ENCODE measurements at regions not wholly inside any gene's neighbourhood (a gene's known extent, or its start where the extent isn't known, plus 50 kb on each side); places are given as distances from the start of the nearest gene placed in this dataset.
"Not testable (repeated sequence)": the region's sequence is repeated elsewhere in the genome, so short reads cannot be mapped to it uniquely, and the experiment has no call there.

GRCh38 chr4:132709056-132709455, 440.0 kb upstream of the PCDH10 start:
- H3K36me3 Mint-ChIP-seq = no peaks in the 10 kb centered on the region
- no peak overlapping the region for H3K4me3 Mint-ChIP-seq
- H3K27ac Mint-ChIP-seq = no peak overlapping the region
- no peaks in the 10 kb centered on the region for H3K9me3 Mint-ChIP-seq
- ATAC-seq (replicated peaks) (no peak), DNase-seq (no peak)
- H3K27me3 Mint-ChIP-seq = no peaks in the 10 kb centered on the region
- no peaks in the 10 kb centered on the region for H3K4me1 Mint-ChIP-seq

- Mint-ChIP-seq H3K27me3 (no peaks in the 10 kb centered on the region), H3K9me3 (no peaks in the 10 kb centered on the region), H3K27ac (no peak overlapping the region), H3K4me1 (no peaks in the 10 kb centered on the region), H3K36me3 (no peaks in the 10 kb centered on the region), H3K4me3 (no peak overlapping the region)
- DNase-seq = no peak
- no peak for ATAC-seq (replicated peaks)
Observed at GRCh38 chr4:132710971-132711370, 438.1 kb upstream of the PCDH10 start.

GRCh38 chr4:132737344-132737743, 411.8 kb upstream of the PCDH10 start:
- DNase-seq = no peak
- no peak for ATAC-seq (replicated peaks)
- no peak overlapping the region for H3K4me3 Mint-ChIP-seq
- no peak overlapping the region for H3K27ac Mint-ChIP-seq
- H3K4me1 Mint-ChIP-seq = no peaks in the 10 kb centered on the region
- peaks cover 2 to 4% of the 10 kb centered on the region in 2 donors for H3K9me3 Mint-ChIP-seq
- no peaks in the 10 kb centered on the region for H3K27me3 Mint-ChIP-seq
- no peaks in the 10 kb centered on the region for H3K36me3 Mint-ChIP-seq

- H3K9me3 Mint-ChIP-seq = peaks cover 0 to 1% of the 10 kb centered on the region in 2 donors
- ATAC-seq (replicated peaks) (no peak), DNase-seq (no peak)
- H3K4me1 Mint-ChIP-seq = no peaks in the 10 kb centered on the region
- H3K36me3 Mint-ChIP-seq = no peaks in the 10 kb centered on the region
- no peaks in the 10 kb centered on the region for H3K27me3 Mint-ChIP-seq
- no peak overlapping the region for H3K4me3 Mint-ChIP-seq
- no peak overlapping the region for H3K27ac Mint-ChIP-seq
Observed at GRCh38 chr4:132759199-132759780, 389.8 kb upstream of the PCDH10 start.

- no peaks in the 10 kb centered on the region for H3K27me3 Mint-ChIP-seq
- H3K4me3 Mint-ChIP-seq = no peak overlapping the region
- H3K9me3 Mint-ChIP-seq = peaks cover 0 to 1% of the 10 kb centered on the region in 2 donors
- ATAC-seq (replicated peaks) = peak; percentile 16 to 20
- H3K4me1 Mint-ChIP-seq = no peaks in the 10 kb centered on the region
- no peak overlapping the region for H3K27ac Mint-ChIP-seq
- no peaks in the 10 kb centered on the region for H3K36me3 Mint-ChIP-seq
- no peak for DNase-seq
Observed at GRCh38 chr4:132763465-132763864, 385.6 kb upstream of the PCDH10 start.

- Mint-ChIP-seq H3K4me1 (no peaks in the 10 kb centered on the region), H3K27me3 (no peaks in the 10 kb centered on the region), H3K9me3 (peaks cover 0 to 1% of the 10 kb centered on the region in 2 donors), H3K27ac (no peak overlapping the region), H3K36me3 (no peaks in the 10 kb centered on the region), H3K4me3 (no peak overlapping the region)
- no peak for ATAC-seq (replicated peaks)
- DNase-seq = no peak
Observed at GRCh38 chr4:132767901-132768300, 381.2 kb upstream of the PCDH10 start.

- no peaks in the 10 kb centered on the region for H3K4me1 Mint-ChIP-seq
- no peak overlapping the region for H3K4me3 Mint-ChIP-seq
- ATAC-seq (replicated peaks) = no peak
- H3K36me3 Mint-ChIP-seq = no peaks in the 10 kb centered on the region
- H3K27ac Mint-ChIP-seq = no peak overlapping the region
- no peaks in the 10 kb centered on the region for H3K9me3 Mint-ChIP-seq
- H3K27me3 Mint-ChIP-seq = no peaks in the 10 kb centered on the region
- no peak for DNase-seq
Observed at GRCh38 chr4:132770776-132771175, 378.3 kb upstream of the PCDH10 start.

GRCh38 chr4:132792310-132792709, 356.8 kb upstream of the PCDH10 start:
- DNase-seq (no peak), ATAC-seq (replicated peaks) (no peak)
- Mint-ChIP-seq H3K27ac (no peak overlapping the region), H3K9me3 (no peaks in the 10 kb centered on the region), H3K4me1 (no peaks in the 10 kb centered on the region), H3K4me3 (no peak overlapping the region), H3K27me3 (no peaks in the 10 kb centered on the region), H3K36me3 (no peaks in the 10 kb centered on the region)

GRCh38 chr4:132797856-132798255, 351.2 kb upstream of the PCDH10 start:
- H3K36me3 Mint-ChIP-seq = no peaks in the 10 kb centered on the region

GRCh38 chr4:132809298-132810032, 339.6 kb upstream of the PCDH10 start:
- Mint-ChIP-seq H3K27ac (no peak overlapping the region), H3K4me1 (no peaks in the 10 kb centered on the region), H3K36me3 (no peaks in the 10 kb centered on the region), H3K27me3 (no peaks in the 10 kb centered on the region), H3K9me3 (peaks cover 0 to 4% of the 10 kb centered on the region in 2 donors), H3K4me3 (no peak overlapping the region)
- no peak for ATAC-seq (replicated peaks)
- DNase-seq = no peak

More at GRCh38 chr4:132797856-132798255, 351.2 kb upstream of the PCDH10 start:
- Mint-ChIP-seq H3K4me1 (no peaks in the 10 kb centered on the region), H3K4me3 (no peak overlapping the region), H3K27me3 (no peaks in the 10 kb centered on the region), H3K27ac (no peak overlapping the region), H3K9me3 (peaks cover 0 to 2% of the 10 kb centered on the region in 2 donors)
- ATAC-seq (replicated peaks) (no peak), DNase-seq (no peak)

- H3K4me1 Mint-ChIP-seq; H3K4me3 Mint-ChIP-seq; DNase-seq; H3K27me3 Mint-ChIP-seq; H3K36me3 Mint-ChIP-seq; H3K9me3 Mint-ChIP-seq; ATAC-seq (replicated peaks); H3K27ac Mint-ChIP-seq: not testable (repeated sequence)
Observed at GRCh38 chr4:132813061-132813460, 336.0 kb upstream of the PCDH10 start.

GRCh38 chr4:132818091-132818490, 331.0 kb upstream of the PCDH10 start:
- H3K9me3 Mint-ChIP-seq = no peaks in the 10 kb centered on the region
- ATAC-seq (replicated peaks) (no peak), DNase-seq (no peak)
- no peaks in the 10 kb centered on the region for H3K4me1 Mint-ChIP-seq
- no peak overlapping the region for H3K27ac Mint-ChIP-seq
- H3K36me3 Mint-ChIP-seq = no peaks in the 10 kb centered on the region
- H3K4me3 Mint-ChIP-seq = no peak overlapping the region
- H3K27me3 Mint-ChIP-seq = no peaks in the 10 kb centered on the region

- Mint-ChIP-seq H3K4me1 (no peaks in the 10 kb centered on the region), H3K4me3 (no peak overlapping the region), H3K36me3 (no peaks in the 10 kb centered on the region), H3K27me3 (no peaks in the 10 kb centered on the region), H3K9me3 (no peaks in the 10 kb centered on the region), H3K27ac (no peak overlapping the region)
- DNase-seq (no peak), ATAC-seq (replicated peaks) (no peak)
Observed at GRCh38 chr4:132823419-132823818, 325.7 kb upstream of the PCDH10 start.

- Mint-ChIP-seq H3K4me3 (no peak overlapping the region), H3K36me3 (no peaks in the 10 kb centered on the region), H3K4me1 (no peaks in the 10 kb centered on the region), H3K27me3 (no peaks in the 10 kb centered on the region), H3K27ac (no peak overlapping the region), H3K9me3 (no peaks in the 10 kb centered on the region)
- ATAC-seq (replicated peaks) (no peak), DNase-seq (no peak)
Observed at GRCh38 chr4:132824761-132825160, 324.3 kb upstream of the PCDH10 start.

- H3K27ac Mint-ChIP-seq = no peak overlapping the region
- H3K27me3 Mint-ChIP-seq = no peaks in the 10 kb centered on the region
- H3K36me3 Mint-ChIP-seq = no peaks in the 10 kb centered on the region
- DNase-seq (no peak), ATAC-seq (replicated peaks) (peak in 1 of 2 donors; percentile 68)
- no peaks in the 10 kb centered on the region for H3K9me3 Mint-ChIP-seq
- no peak overlapping the region for H3K4me3 Mint-ChIP-seq
- H3K4me1 Mint-ChIP-seq = no peaks in the 10 kb centered on the region
Observed at GRCh38 chr4:132827522-132827921, 321.6 kb upstream of the PCDH10 start.

Measured in stimulated activated naive B cell treated with anti-CD40 and anti-IgM and Interleukin-4, amounts not matched to agents 10 μg/mL and 1 μg/mL and 100 μg/mL, for 72 hours (primary cell).